ENCODE measurements at regions not wholly inside any gene's neighbourhood (a gene's known extent, or its start where the extent isn't known, plus 50 kb on each side); places are given as distances from the start of the nearest gene placed in this dataset.

- TF ChIP-seq EZH2 (IDR thresholded peaks at IDR 0.05; ENCODE audit: low read length, unreplicated experiment) (no peak), CTCF (conservative IDR thresholded peaks at IDR 0.05; ENCODE audit: low read depth, low read length) (no peak)
Observed at GRCh38 chr22:49007013-49007653, 820.5 kb downstream of the BRD1 start.

Measured in PC-3 (cell line).